M059J (cell line): ENCODE measurements at regions not wholly inside any gene's neighbourhood (a gene's known extent, or its start where the extent isn't known, plus 50 kb on each side); places are given as distances from the start of the nearest gene placed in this dataset.
"Not testable (repeated sequence)": the region's sequence is repeated elsewhere in the genome, so short reads cannot be mapped to it uniquely, and the experiment has no call there.

Experiments used
- DNase-seq: peaks from one replicate; pipeline ENCODE4 v3.0.0-alpha.2; 2012; ENCODE audit warnings: low read depth

DNA sequence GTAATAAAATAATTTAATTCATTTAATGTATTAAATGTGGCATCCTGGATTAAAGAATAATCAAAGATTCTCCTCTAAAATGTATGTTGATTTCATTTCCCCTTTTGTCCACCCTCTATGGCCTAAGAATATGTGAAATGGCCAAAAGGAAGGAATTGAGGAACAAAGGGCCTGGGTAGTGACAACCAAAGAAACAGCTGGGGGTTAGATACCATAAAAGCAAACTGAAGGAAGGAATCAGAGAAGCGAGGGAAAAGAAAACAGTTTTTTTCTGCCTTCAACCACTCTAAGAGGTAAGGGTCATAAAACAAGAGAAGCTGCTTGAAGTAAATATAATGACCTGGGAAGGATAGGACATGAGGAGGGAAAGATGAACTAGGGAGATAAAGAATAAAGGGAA, 139.3 kb downstream of the FAM76B start:
- DNase-seq, result no peak

DNA sequence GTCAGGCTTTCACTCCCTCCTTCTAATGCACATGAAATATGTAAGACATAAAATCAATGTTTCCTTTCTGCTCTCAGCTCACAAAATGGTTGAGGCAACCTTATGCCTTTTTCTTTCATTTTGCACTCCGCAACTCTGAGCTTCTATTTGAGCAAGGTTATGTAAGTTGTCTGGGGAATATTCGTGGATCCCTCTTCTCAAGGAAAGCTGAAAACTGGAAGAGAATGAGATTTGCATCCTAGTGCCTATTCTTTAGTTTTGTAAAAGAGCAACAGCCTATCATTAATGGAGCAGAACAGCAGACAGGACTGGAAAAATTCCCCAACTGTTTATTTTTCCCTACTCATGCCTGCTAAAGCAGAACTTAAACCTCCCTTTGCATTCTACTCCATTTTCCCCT, 141.7 kb downstream of the FAM76B start:
- DNase-seq, result no peak

DNA sequence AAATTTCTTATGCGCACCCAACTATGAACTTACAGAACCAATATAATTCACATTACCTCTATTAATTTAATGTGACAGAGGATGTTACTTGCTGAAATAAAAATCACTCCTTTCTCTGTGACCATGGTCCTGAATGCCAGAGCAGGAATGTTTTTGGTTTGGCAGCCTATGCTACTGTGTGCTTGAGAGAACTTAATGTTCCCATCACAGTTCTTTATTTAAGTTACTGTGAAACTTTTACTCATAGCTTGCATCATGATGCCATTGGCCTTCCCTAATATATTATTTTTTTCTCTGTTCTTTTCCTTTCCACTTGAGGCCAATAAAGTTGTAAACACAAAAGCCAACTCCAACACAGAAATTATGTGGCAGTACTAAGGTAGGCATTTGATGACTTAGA, 142.2 kb downstream of the FAM76B start:
- DNase-seq, result no peak

DNA sequence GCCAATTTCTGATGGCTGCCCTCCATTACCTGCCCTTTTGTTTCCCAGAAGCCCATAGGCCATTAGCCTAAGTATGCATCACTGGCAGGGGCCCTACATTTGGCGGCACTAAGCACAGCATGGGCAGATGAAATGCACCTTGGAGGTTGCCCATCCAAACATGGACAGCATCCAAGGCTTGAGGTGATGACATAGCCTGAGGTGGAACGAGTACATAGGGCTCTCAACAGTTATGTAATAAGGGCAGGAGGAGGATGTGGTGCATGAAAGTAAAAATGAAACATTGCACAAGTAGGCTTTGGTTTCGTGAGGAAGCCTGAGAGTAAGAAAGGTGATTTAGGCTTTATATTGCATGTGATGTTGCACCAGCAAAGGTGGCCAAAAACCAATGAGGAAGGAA, 148.1 kb downstream of the FAM76B start:
- DNase-seq, result no peak

DNA sequence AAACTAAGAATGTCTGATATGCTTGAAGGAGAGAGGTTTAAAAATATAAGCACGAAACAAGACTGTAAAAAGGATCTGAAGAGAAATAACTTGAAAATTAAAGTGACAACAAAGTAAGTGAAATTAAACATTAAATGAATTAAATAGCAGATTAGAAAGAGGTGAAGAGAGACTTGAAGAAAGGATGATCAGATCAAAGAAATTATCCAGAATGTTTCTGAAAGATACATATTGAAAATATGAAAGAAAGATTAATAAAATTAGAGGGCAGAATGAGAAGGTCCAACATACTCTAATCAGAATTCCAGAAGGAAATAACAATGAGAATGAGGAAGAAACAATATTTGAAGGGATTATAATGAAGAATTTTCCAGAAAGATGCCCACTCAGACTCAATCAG, 151.1 kb downstream of the FAM76B start:
- no peak for DNase-seq

DNA sequence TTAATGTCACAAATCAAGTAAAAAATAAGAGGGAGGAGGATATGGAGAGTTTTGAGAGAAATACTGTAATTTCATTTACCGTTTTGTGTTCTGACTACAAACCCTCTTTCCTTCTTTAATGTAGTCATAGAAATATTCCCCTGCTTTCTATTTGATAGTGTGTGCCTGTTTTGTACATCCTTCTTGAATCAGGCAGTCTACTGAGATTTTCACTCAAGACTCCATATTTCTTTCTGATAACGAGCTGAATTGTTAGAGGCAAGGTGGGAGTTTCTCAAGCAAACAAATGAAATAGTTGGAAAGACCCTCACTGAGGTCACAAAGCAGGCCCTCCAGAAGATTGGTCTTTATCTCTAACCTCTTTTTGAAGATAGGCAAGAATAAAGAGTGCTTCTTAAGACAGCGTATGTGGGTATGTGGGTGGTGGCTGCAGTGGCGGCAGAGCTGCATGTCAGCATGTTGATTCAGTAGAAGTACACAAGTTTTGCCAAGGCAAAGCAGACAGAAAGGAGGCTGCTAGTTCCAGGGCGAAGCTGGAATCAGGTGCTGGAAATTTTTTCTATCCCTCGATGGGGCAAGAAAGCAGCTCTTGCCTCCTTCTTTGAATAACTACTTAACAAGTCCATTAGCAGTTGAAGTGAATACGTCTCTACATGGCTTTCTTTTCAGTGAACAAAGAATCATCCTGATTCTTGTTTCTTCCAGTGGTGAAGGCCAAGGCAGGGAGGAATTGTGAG, 164.2 kb downstream of the FAM76B start:
- no peak for DNase-seq

DNA sequence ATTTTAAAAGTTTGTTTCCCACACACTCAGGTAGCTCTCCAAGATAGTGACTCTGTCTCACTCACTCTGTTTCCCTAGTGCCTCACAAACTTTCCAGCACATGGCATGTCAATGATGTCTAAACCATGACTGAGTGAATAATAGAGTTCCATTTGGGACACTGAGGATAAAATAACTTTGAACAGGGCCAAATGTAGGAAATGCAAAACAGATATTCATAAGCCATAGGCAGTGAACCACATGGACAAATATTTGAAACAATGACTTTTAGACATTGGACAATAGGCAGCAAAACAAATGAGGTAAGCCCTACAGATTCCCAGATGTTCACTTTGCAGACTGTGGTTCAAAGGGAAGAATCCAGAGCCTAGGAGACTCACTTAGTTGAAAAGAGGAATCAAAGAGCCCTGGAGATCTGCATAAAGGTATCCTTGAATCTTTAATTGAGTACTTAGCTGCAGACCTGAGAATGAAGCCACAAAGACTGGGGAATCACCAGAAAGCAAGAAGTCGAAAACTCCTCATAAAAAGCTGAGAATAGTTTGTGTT, 173.3 kb downstream of the FAM76B start:
- DNase-seq, result no peak

DNA sequence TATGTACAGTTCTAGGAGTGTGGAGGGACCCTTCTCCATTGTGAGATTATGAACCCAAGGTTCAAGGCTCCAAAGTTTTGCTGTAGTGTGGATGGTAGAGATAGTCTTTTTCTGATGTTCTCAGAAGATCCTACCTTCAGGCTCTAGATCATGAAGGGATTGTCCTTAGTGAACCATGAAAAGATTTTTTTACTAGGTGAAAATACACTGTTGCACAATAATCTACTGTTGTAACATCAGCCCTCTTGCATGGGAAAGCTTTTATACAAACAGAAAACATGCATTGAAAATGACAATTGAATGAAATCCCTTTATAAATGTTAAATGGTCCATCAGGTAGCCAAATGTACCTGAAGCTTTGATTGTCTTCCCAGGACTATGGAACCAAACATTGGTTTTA, 177.8 kb downstream of the FAM76B start:
- no peak for DNase-seq

DNA sequence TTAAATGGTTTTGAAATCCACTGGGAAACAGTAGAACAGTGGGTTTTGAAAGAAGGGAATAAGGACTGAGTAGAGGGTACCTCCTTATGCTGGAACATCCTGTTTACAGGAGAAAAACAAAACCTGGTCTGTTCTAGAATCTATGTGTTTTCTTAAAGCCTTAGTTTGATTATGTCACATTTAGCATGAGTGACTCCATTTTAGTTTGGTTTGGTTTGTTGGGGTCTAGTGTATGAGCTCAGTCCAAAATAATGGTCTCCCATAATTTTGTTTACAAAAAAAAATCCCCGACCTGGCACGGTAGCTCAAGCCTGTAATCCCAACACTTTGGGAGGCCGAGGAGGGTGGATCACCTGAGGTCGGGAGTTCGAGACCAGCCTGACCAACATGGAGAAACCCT, 179.4 kb downstream of the FAM76B start:
- DNase-seq, result not testable (repeated sequence)

DNA sequence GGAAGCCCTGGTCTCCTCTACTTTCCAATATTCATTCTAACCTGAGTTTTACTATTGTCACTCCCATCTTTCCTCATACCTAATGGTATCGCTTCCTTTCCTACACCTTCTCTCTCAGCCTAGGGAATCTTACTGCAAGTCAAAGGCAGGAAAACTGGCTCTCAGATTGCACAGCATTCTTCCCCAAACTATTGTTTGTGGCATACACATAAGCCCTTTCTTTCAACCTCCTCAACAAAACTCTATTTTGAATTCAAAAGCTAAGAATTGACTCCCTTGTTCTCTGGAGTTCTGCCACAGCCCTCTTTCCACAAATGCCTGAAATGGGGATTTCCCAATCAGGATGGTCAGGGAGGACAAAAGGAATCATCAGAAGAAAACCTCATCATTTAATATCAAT, 181.5 kb downstream of the FAM76B start:
- DNase-seq, result no peak

DNA sequence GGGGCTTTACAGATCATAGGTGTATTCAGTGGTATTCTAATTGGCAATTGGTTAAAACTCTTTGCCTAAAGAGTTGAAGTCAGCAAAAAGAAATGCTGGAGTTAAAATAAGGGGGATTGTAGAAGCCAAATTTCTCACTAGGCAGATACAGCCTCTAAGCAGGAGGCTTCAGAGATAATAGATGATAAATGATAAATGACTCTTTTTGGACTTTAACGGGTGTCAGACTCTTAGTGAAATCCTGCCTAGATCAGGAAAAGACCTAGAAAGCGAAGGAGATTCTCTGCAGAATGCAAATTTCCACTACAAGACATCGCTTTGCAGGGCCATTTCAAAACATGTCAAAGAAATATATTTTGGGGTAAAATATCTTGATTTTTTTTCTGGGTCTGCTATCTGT, 182.8 kb downstream of the FAM76B start:
- no peak for DNase-seq

DNA sequence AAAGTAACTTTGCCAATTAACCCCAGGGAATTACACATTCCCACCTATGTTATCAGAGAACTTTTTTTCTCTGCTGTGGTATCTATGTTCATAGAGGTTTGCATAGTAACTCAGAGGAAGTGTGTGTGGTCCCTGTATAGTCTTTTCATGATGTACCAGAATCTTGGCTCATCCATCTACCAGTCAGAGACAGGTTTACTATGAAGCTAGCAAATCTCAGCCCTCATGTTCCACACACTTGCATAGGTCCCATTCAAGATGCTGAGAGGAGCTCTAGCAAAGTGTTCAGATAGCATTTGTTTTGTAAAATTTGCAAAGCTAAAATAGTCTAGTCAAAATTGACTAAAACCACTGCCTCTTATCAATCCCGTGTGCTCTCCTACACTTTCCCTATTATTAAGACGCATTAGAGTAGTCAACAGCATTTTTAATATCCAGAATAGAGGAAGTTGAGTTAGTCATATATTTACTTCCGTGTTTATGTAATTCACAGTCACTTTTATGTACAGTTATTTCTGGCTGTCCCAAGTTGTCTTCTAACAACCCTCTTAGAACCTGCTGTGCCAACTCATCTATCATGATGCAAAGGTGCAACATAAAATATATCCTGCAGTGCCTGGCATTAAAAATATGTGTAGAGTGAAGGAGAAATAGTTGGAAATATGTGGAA, 184.2 kb downstream of the FAM76B start:
- no peak for DNase-seq

DNA sequence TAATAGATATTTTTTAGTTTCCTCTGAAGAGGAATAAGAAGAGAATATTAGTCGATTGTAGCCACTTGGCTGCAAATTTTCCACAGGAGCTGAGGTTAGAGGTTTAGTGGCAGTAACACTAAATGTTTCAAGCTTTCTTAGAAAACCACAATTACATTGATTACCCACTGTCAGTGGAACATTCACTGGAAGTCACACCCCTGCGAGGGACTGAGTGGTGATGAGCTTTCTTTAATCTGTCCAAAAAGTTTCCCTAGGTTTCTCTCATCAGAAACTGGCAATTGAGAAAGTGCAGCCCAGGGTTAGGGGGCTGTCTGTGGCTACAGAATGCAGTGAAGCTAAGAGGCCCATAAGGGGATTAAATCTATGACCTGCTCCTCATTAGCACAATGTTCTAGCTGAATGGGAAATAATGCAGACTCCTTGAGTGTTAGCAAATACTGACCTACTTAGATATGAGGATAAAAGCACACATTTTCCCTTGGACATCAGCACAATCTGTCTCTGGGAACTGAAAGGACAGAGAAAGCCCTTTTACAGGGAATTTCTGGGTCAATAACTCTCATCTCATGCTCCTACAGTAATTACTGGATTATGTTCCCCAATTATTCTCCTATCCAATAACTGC, 189.5 kb downstream of the FAM76B start:
- no peak for DNase-seq

DNA sequence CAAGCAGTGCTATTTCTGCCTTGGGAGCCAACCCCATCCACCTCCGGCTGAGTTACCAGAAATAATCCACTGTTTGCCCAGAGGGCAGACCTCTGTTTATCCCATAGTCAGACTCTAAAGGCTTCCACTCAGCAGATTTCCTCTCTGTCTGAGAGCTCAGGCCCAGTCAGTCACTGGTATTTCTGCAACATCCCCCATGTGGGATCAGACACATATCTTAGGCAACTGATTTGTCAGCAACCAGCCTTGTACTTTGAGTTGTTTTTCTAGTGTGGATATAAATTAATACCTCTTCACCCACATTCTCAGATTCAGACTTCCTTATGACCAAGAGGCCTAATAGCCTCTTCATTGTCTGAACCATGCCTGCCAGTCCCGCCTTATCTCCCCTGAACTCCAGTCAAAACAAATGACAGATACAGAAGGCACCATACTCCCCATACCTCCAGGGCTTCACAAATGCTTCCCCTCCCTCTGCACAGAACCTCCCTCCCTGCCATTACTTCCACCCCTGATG, 193.6 kb downstream of the FAM76B start:
- DNase-seq, result no peak

DNA sequence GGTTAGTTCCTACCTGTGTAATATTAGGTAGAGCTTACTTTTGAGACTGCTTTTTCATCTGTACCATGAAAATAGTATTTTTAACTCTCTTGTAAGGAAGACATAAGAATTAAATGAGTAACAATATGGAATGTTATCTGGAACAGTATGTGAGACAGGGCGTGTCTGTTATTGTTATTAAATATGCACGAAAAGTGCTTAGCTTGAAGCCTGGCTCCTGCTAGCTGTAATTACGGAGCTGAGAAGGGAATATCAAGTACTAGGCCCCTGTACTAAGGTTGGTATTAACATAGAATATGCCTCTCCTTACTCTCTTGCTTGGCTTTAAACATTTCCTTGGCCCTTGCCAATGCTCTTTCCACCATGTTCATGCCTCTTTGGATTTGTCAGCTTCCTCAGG, 194.0 kb downstream of the FAM76B start:
- no peak for DNase-seq

DNA sequence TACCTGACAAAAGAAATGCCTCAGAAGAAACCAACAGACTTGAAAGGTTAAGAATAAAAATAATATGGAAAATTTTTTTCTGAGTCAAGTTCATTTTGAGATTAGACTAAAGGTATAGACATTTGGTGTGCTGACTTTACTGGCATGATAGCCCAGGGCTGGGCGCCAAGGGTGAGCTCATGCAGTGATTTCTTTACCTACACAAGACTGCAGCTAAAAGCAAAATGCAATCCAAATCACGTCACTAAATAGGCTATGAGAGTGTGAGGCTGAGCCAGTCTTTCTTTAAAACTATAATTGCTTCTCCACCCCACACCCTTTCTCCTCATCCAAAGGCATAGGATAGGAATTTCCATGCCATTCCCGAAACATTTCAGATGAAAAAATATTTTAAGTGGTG, 196.5 kb downstream of the FAM76B start:
- DNase-seq, result no peak

DNA sequence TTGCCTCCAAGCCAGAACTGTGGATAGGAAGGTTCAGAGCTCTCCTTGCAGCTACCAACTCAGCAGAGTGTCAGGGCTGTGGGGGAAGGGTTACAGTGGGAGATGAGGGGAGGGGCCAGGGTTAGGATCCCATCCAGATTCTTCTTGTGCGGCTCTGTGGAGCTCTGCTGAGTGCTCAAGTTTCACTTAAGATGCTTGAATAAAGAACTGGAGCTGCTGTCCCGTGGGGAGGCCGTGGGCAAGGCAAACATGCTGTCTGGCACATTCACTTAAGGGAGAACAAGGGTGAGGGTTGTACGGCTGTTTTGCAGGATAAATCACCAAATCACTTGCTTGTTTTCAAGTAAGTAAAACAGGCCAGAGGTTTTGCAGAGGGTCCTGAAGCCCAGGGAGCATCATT, 197.1 kb downstream of the FAM76B start:
- DNase-seq, result no peak

DNA sequence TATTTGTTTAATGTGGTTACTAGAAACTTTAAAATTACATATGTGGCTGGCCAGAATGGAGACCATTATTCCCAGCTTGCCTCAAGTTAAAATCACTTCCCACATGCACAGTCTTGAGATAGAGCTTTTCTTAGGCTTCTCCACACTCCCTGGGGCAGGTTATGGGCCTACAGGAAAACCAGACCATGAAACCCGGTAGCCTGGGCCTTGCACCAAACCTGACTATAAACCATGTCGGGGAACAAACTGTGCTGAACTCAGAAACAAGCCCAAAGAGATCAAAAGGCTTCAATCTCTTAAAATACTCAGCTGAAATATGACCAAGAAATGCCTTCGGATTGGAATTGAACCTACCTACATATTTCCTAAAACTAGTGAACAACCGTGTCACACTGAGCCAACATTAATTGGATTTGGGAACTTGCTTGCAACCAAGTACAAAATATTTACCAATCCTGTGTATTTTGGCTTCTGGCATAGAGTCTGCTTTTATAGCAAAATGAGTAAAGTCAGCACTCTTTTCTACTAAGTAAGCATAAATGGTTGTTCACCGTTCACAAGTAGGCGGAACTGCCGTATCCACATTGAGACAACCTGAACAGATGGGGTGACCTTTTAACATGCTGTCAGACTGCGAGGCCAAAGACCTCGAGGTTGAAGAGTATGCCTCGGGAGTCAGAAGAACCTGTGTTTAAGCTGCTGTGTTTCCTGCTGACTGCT, 199.5 kb downstream of the FAM76B start:
- DNase-seq, result no peak

DNA sequence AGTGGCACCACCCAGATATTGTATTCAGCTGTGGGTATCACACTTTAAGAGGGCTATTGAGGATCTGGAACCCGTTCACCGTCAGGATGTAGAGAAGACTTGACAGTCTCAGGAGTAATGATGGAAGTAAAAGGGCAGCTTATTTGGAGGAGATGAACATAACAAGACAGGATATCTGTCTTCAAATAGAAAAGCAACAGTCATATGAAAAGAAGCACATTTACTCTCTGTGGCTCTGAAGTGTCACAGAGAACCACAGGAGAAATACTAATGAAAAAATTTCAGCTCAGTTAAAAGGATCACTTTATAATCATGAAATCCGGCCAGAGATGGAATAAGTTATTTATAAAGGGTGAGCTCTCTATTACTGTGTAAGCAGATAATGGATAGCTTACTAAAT, 200.8 kb downstream of the FAM76B start:
- no peak for DNase-seq

DNA sequence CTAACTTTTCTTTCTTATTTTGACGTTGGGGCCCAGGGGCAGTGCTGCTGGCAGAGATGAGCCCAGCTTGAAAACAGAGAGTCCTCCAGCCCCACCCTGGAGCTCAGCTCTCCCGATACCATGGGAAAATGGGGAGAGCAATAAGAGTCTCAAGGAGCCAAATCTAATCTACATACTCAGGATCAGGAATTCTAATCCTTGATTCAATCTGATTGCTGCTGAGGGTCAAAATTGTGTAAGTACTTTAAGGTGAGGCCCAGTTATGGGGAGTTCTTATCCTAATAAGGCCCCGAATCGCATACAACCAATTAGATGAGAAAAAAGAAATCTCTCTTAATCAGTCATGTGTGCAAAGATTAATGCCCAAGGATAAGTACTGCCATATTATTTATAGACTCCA, 202.9 kb downstream of the FAM76B start:
- DNase-seq, result no peak

DNA sequence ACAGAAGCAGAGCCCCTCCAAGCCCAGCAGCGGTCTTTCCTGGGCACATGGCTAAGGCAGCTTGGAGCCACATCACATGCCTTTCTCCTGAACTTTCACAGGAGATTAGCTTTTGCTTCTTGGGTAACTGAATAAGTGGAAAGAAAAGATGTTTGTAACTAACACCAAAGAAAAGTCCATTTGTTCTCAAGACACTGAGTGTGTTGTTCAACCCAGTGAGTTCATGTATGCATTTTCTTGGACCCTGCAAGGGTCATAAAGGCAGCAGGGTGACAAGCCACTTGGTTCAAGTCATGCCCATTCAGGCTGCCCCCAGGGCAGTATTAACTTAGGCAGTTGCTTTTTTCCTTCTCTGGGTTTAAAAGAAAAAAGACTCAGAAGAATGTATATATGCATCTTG, 203.4 kb downstream of the FAM76B start:
- no peak for DNase-seq

DNA sequence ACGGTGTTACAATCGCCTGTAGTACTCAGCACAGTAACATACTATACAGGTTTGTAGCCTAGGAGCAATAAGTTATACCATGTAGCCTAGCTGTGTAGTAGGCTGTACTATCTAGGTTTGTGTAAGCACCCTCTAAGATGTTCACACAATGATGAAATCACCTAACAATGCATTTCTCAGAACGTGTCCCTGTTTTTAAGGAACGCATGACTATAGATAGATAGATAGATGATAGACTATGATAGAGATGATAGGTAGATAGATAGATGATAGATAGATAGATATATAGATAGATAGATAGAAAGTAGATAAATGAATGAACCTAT, 203.9 kb downstream of the FAM76B start:
- no peak for DNase-seq
